Uterus (tissue), 3 donors: ENCODE measurements at regions not wholly inside any gene's neighbourhood (a gene's known extent, or its start where the extent isn't known, plus 50 kb on each side); places are given as distances from the start of the nearest gene placed in this dataset. TPM values are rescaled to one million over a fixed set of nuclear protein-coding genes. Genes with fewer than 3 reads are reported as not detected.
"Not testable (repeated sequence)": the region's sequence is repeated elsewhere in the genome, so short reads cannot be mapped to it uniquely, and the experiment has no call there.

ENCODE experiments used
- DNase-seq, 2 donors: peaks; one replicate each; pipeline ENCODE4 v3.0.0-alpha.2; 2019 to 2020
- H3K27ac ChIP-seq, 2 donors: fragments of 200-600 bp; sonication (generic); 1 replicate in 1 of 2; 2 replicates in 1 of 2; pipeline ENCODE4 v1.5.1; 2016 to 2018
- H3K27me3 ChIP-seq, 2 donors: fragments of 200-600 bp; sonication (generic); one replicate each; pipeline ENCODE4 v1.5.1; 2018 to 2019; ENCODE audit warnings: control low read depth in 1 of 2
- H3K36me3 ChIP-seq, 2 donors: fragments of 200-600 bp; sonication (generic); one replicate each; pipeline ENCODE4 v1.5.1; 2019; ENCODE audit warnings: control low read depth in 1 of 2
- H3K4me1 ChIP-seq, 2 donors: fragments of 200-600 bp; sonication (generic); one replicate each; pipeline ENCODE4 v1.5.1; 2018 to 2019; ENCODE audit warnings: control low read depth in 1 of 2
- H3K4me3 ChIP-seq, 2 donors: fragments of 200-600 bp; sonication (generic); 1 replicate in 1 of 2; 2 replicates in 1 of 2; pipeline ENCODE4 v1.5.1; 2018 to 2019; ENCODE audit warnings: mild to moderate bottlenecking in 1 of 2
- H3K9me3 ChIP-seq, 2 donors: fragments of 200-600 bp; sonication (generic); one replicate each; pipeline ENCODE4 v1.5.1; 2019; ENCODE audit warnings: control low read depth in 1 of 2
- CTCF ChIP-seq, 4 experiments: fragments of 200-600 bp in 2 of 4; fragments of 450-650 bp in 2 of 4; sonication (generic) in 2 of 4; IDR thresholded peaks; one replicate each; pipeline ENCODE4 v1.5.1; 2016 to 2019; ENCODE audit warnings: antibody characterized with exemption in 4 of 4, mild to moderate bottlenecking in 2 of 4, moderate library complexity in 1 of 4
- intact Hi-C: fragments of 100-400 bp; cut with DNase I; formaldehyde crosslinking; loops from one replicate; pipeline ENCODE4 v1.15.1; 2023; ENCODE audit warnings: low total_unique reads
- small RNA-seq: library from RNA; depleted of rRNA; stranded (forward); fragments of <200 nt; gene quantifications from one replicate; pipeline ENCODE3, GENCODE V24; 2016
- donor health status: DM: yes; HTN: yes; CAD: no.

- H3K4me1 ChIP-seq, H3K9me3 ChIP-seq, H3K27me3 ChIP-seq, intact Hi-C loops, H3K36me3 ChIP-seq: not testable (repeated sequence)
- TF ChIP-seq CTCF (IDR thresholded peaks at IDR 0.05): peak in 1 of 4 experiments; percentile 45
- Histone ChIP-seq H3K4me3 (peak overlapping the region in 1 of 2 donors; percentile 7), H3K27ac (peak overlapping the region in 1 of 2 donors; percentile 48)
- DNase-seq: peak; percentile 18 to 81
These were observed 167.1 kb downstream of the PLS3 start for GRCh38 chrX:115727792-115728732.

- H3K4me1 ChIP-seq, H3K27ac ChIP-seq, H3K9me3 ChIP-seq, H3K27me3 ChIP-seq, DNase-seq, H3K36me3 ChIP-seq, intact Hi-C loops, H3K4me3 ChIP-seq: not testable (repeated sequence)
- TF ChIP-seq CTCF (IDR thresholded peaks at IDR 0.05): peak in 1 of 4 experiments; percentile 17
These were observed 171.6 kb downstream of the PLS3 start for GRCh38 chrX:115732530-115732929.

GRCh38 chrX:115735269-115735668 lies 174.3 kb downstream of the PLS3 start:
- intact Hi-C loops, H3K9me3 ChIP-seq, H3K27me3 ChIP-seq, H3K36me3 ChIP-seq, H3K4me1 ChIP-seq: not testable (repeated sequence)
- DNase-seq: peak in 1 of 2 donors; percentile 63
- peak overlapping the region in 1 of 2 donors; percentile 43 for H3K4me3 ChIP-seq
- peak overlapping the region in 1 of 2 donors; percentile 81 for H3K27ac ChIP-seq

Small RNA genes in the stretch of these regions (small RNA-seq; reads per million reads assigned to genes)
- not detected for gene AC005000.1
